ENCODE measurements at regions not wholly inside any gene's neighbourhood (a gene's known extent, or its start where the extent isn't known, plus 50 kb on each side); places are given as distances from the start of the nearest gene placed in this dataset.
"Not testable (repeated sequence)": the region's sequence is repeated elsewhere in the genome, so short reads cannot be mapped to it uniquely, and the experiment has no call there.

GRCh38 chr16:16933861-16934260 is 536.9 kb downstream of the XYLT1 start:
- Histone ChIP-seq H3K4me1 (ENCODE audit: control insufficient read depth, insufficient read depth, low read length) (no peaks in the 10 kb centered on the region), H3K4me3 (ENCODE audit: low read length) (no peak overlapping the region), H3K9me3 (ENCODE audit: control insufficient read depth, low read depth, low read length) (no peaks in the 10 kb centered on the region), H3K27ac (ENCODE audit: low read length) (no peak overlapping the region), H3K36me3 (ENCODE audit: control insufficient read depth, insufficient read depth, low read length) (no peaks in the 10 kb centered on the region), H3K27me3 (ENCODE audit: control insufficient read depth, insufficient read depth, low read length) (no peaks in the 10 kb centered on the region)
- WGBS (ENCODE audit: insufficient coverage, low lambda C conversion rate): no CpG with 5 or more reads among the region's 2 CpGs
- DNase-seq: no peak

- WGBS (ENCODE audit: insufficient coverage, low lambda C conversion rate): 96% methylated on average over 4 of the region's 7 CpGs
- H3K27ac ChIP-seq (ENCODE audit: low read length): no peak overlapping the region
- no peaks in the 10 kb centered on the region for H3K9me3 ChIP-seq (ENCODE audit: control insufficient read depth, low read depth, low read length)
- no peaks in the 10 kb centered on the region for H3K27me3 ChIP-seq (ENCODE audit: control insufficient read depth, insufficient read depth, low read length)
- H3K4me3 ChIP-seq (ENCODE audit: low read length): no peak overlapping the region
- no peaks in the 10 kb centered on the region for H3K36me3 ChIP-seq (ENCODE audit: control insufficient read depth, insufficient read depth, low read length)
- H3K4me1 ChIP-seq (ENCODE audit: control insufficient read depth, insufficient read depth, low read length): no peaks in the 10 kb centered on the region
- no peak for DNase-seq
Measured at GRCh38 chr16:16934660-16935059, 536.1 kb downstream of the XYLT1 start.

GRCh38 chr16:16935909-16936308 is 534.9 kb downstream of the XYLT1 start:
- H3K36me3 ChIP-seq (ENCODE audit: control insufficient read depth, insufficient read depth, low read length); DNase-seq; H3K27ac ChIP-seq (ENCODE audit: low read length); H3K9me3 ChIP-seq (ENCODE audit: control insufficient read depth, low read depth, low read length); H3K4me1 ChIP-seq (ENCODE audit: control insufficient read depth, insufficient read depth, low read length); H3K27me3 ChIP-seq (ENCODE audit: control insufficient read depth, insufficient read depth, low read length); H3K4me3 ChIP-seq (ENCODE audit: low read length): not testable (repeated sequence)
- 100% methylated on average over 1 of the region's 4 CpGs for WGBS (ENCODE audit: insufficient coverage, low lambda C conversion rate)

GRCh38 chr16:16937576-16937975 is 533.2 kb downstream of the XYLT1 start:
- H3K27me3 ChIP-seq (ENCODE audit: control insufficient read depth, insufficient read depth, low read length): no peaks in the 10 kb centered on the region
- WGBS (ENCODE audit: insufficient coverage, low lambda C conversion rate): no CpG with 5 or more reads among the region's 2 CpGs
- no peaks in the 10 kb centered on the region for H3K4me1 ChIP-seq (ENCODE audit: control insufficient read depth, insufficient read depth, low read length)
- no peaks in the 10 kb centered on the region for H3K9me3 ChIP-seq (ENCODE audit: control insufficient read depth, low read depth, low read length)
- DNase-seq: no peak
- H3K36me3 ChIP-seq (ENCODE audit: control insufficient read depth, insufficient read depth, low read length): no peaks in the 10 kb centered on the region
- no peak overlapping the region for H3K27ac ChIP-seq (ENCODE audit: low read length)
- H3K4me3 ChIP-seq (ENCODE audit: low read length): no peak overlapping the region

GRCh38 chr16:16938009-16938408 is 532.8 kb downstream of the XYLT1 start:
- no peaks in the 10 kb centered on the region for H3K27me3 ChIP-seq (ENCODE audit: control insufficient read depth, insufficient read depth, low read length)
- H3K9me3 ChIP-seq (ENCODE audit: control insufficient read depth, low read depth, low read length): no peaks in the 10 kb centered on the region
- no CpG with 5 or more reads among the region's 4 CpGs for WGBS (ENCODE audit: insufficient coverage, low lambda C conversion rate)
- H3K27ac ChIP-seq (ENCODE audit: low read length): no peak overlapping the region
- H3K4me1 ChIP-seq (ENCODE audit: control insufficient read depth, insufficient read depth, low read length): no peaks in the 10 kb centered on the region
- no peak overlapping the region for H3K4me3 ChIP-seq (ENCODE audit: low read length)
- H3K36me3 ChIP-seq (ENCODE audit: control insufficient read depth, insufficient read depth, low read length): no peaks in the 10 kb centered on the region
- peak in 1 of 2 donors; percentile 5 for DNase-seq

GRCh38 chr16:16938980-16939379 is 531.8 kb downstream of the XYLT1 start:
- no CpG with 5 or more reads among the region's 3 CpGs for WGBS (ENCODE audit: insufficient coverage, low lambda C conversion rate)
- no peak for DNase-seq
- H3K4me3 ChIP-seq (ENCODE audit: low read length): no peak overlapping the region
- no peaks in the 10 kb centered on the region for H3K27me3 ChIP-seq (ENCODE audit: control insufficient read depth, insufficient read depth, low read length)
- H3K9me3 ChIP-seq (ENCODE audit: control insufficient read depth, low read depth, low read length): no peaks in the 10 kb centered on the region
- no peak overlapping the region for H3K27ac ChIP-seq (ENCODE audit: low read length)
- no peaks in the 10 kb centered on the region for H3K36me3 ChIP-seq (ENCODE audit: control insufficient read depth, insufficient read depth, low read length)
- H3K4me1 ChIP-seq (ENCODE audit: control insufficient read depth, insufficient read depth, low read length): no peaks in the 10 kb centered on the region

- no CpG with 5 or more reads among the region's 7 CpGs for WGBS (ENCODE audit: insufficient coverage, low lambda C conversion rate)
- Histone ChIP-seq H3K4me1 (ENCODE audit: control insufficient read depth, insufficient read depth, low read length) (no peaks in the 10 kb centered on the region), H3K27me3 (ENCODE audit: control insufficient read depth, insufficient read depth, low read length) (no peaks in the 10 kb centered on the region), H3K36me3 (ENCODE audit: control insufficient read depth, insufficient read depth, low read length) (no peaks in the 10 kb centered on the region), H3K27ac (ENCODE audit: low read length) (no peak overlapping the region), H3K4me3 (ENCODE audit: low read length) (no peak overlapping the region), H3K9me3 (ENCODE audit: control insufficient read depth, low read depth, low read length) (no peaks in the 10 kb centered on the region)
- no peak for DNase-seq
Measured at GRCh38 chr16:16940351-16940750, 530.4 kb downstream of the XYLT1 start.

GRCh38 chr16:16942849-16943248 is 527.9 kb downstream of the XYLT1 start:
- not testable (repeated sequence) for H3K36me3 ChIP-seq (ENCODE audit: control insufficient read depth, insufficient read depth, low read length); H3K4me3 ChIP-seq (ENCODE audit: low read length); H3K27ac ChIP-seq (ENCODE audit: low read length); H3K4me1 ChIP-seq (ENCODE audit: control insufficient read depth, insufficient read depth, low read length); H3K9me3 ChIP-seq (ENCODE audit: control insufficient read depth, low read depth, low read length); DNase-seq; H3K27me3 ChIP-seq (ENCODE audit: control insufficient read depth, insufficient read depth, low read length)
- WGBS (ENCODE audit: insufficient coverage, low lambda C conversion rate): no CpG with 5 or more reads among the region's 6 CpGs

GRCh38 chr16:16945207-16945606 is 525.6 kb downstream of the XYLT1 start:
- no peak overlapping the region for H3K27ac ChIP-seq (ENCODE audit: low read length)
- H3K36me3 ChIP-seq (ENCODE audit: control insufficient read depth, insufficient read depth, low read length): no peaks in the 10 kb centered on the region
- WGBS (ENCODE audit: insufficient coverage, low lambda C conversion rate): no CpG with 5 or more reads among the region's 1 CpG
- no peaks in the 10 kb centered on the region for H3K27me3 ChIP-seq (ENCODE audit: control insufficient read depth, insufficient read depth, low read length)
- no peaks in the 10 kb centered on the region for H3K9me3 ChIP-seq (ENCODE audit: control insufficient read depth, low read depth, low read length)
- H3K4me3 ChIP-seq (ENCODE audit: low read length): no peak overlapping the region
- no peaks in the 10 kb centered on the region for H3K4me1 ChIP-seq (ENCODE audit: control insufficient read depth, insufficient read depth, low read length)
- peak; percentile 33 to 60 for DNase-seq

GRCh38 chr16:16956376-16956775 is 514.4 kb downstream of the XYLT1 start:
- Histone ChIP-seq H3K27me3 (ENCODE audit: control insufficient read depth, insufficient read depth, low read length) (no peaks in the 10 kb centered on the region), H3K27ac (ENCODE audit: low read length) (no peak overlapping the region), H3K4me3 (ENCODE audit: low read length) (no peak overlapping the region), H3K4me1 (ENCODE audit: control insufficient read depth, insufficient read depth, low read length) (no peaks in the 10 kb centered on the region), H3K9me3 (ENCODE audit: control insufficient read depth, low read depth, low read length) (no peaks in the 10 kb centered on the region), H3K36me3 (ENCODE audit: control insufficient read depth, insufficient read depth, low read length) (no peaks in the 10 kb centered on the region)
- no peak for DNase-seq
- WGBS (ENCODE audit: insufficient coverage, low lambda C conversion rate): 40% methylated on average over 1 of the region's 2 CpGs

- Histone ChIP-seq H3K4me1 (ENCODE audit: control insufficient read depth, insufficient read depth, low read length) (no peaks in the 10 kb centered on the region), H3K27ac (ENCODE audit: low read length) (no peak overlapping the region), H3K36me3 (ENCODE audit: control insufficient read depth, insufficient read depth, low read length) (no peaks in the 10 kb centered on the region), H3K9me3 (ENCODE audit: control insufficient read depth, low read depth, low read length) (no peaks in the 10 kb centered on the region), H3K27me3 (ENCODE audit: control insufficient read depth, insufficient read depth, low read length) (no peaks in the 10 kb centered on the region), H3K4me3 (ENCODE audit: low read length) (no peak overlapping the region)
- no peak for DNase-seq
- no CpG with 5 or more reads among the region's 2 CpGs for WGBS (ENCODE audit: insufficient coverage, low lambda C conversion rate)
Measured at GRCh38 chr16:16960785-16961184, 510.0 kb downstream of the XYLT1 start.
